ENCODE measurements at regions not wholly inside any gene's neighbourhood (a gene's known extent, or its start where the extent isn't known, plus 50 kb on each side); places are given as distances from the start of the nearest gene placed in this dataset.

- Mint-ChIP-seq H3K4me1 (ENCODE audit: low read depth) (no peaks in the 10 kb centered on the region), H3K36me3 (ENCODE audit: insufficient read depth) (no peaks in the 10 kb centered on the region), H3K27me3 (peaks cover 51% of the 10 kb centered on the region), H3K9me3 (ENCODE audit: low read depth) (peaks cover 6% of the 10 kb centered on the region), H3K4me3 (ENCODE audit: low read depth) (no peak overlapping the region), H3K27ac (no peak overlapping the region)
- no peak for TF ChIP-seq CTCF (IDR thresholded peaks at IDR 0.05; ENCODE audit: unreplicated experiment)
- no peak for DNase-seq (ENCODE audit: low spot score, unreplicated experiment)
Observed at GRCh38 chr13:112233256-112233655, 142.9 kb upstream of the SPACA7 start.

GRCh38 chr13:112233716-112234115 is 142.4 kb upstream of the SPACA7 start:
- no peak for DNase-seq (ENCODE audit: low spot score, unreplicated experiment)
- H3K4me3 Mint-ChIP-seq (ENCODE audit: low read depth) = no peak overlapping the region
- H3K9me3 Mint-ChIP-seq (ENCODE audit: low read depth) = peaks cover 6% of the 10 kb centered on the region
- no peaks in the 10 kb centered on the region for H3K4me1 Mint-ChIP-seq (ENCODE audit: low read depth)
- TF ChIP-seq CTCF (IDR thresholded peaks at IDR 0.05; ENCODE audit: unreplicated experiment) = no peak
- H3K27ac Mint-ChIP-seq = no peak overlapping the region
- peaks cover 51% of the 10 kb centered on the region for H3K27me3 Mint-ChIP-seq
- H3K36me3 Mint-ChIP-seq (ENCODE audit: insufficient read depth) = no peaks in the 10 kb centered on the region

- H3K4me3 Mint-ChIP-seq (ENCODE audit: low read depth) = no peak overlapping the region
- no peak for TF ChIP-seq CTCF (IDR thresholded peaks at IDR 0.05; ENCODE audit: unreplicated experiment)
- H3K36me3 Mint-ChIP-seq (ENCODE audit: insufficient read depth) = no peaks in the 10 kb centered on the region
- no peak for DNase-seq (ENCODE audit: low spot score, unreplicated experiment)
- H3K4me1 Mint-ChIP-seq (ENCODE audit: low read depth) = no peaks in the 10 kb centered on the region
- peaks cover 52% of the 10 kb centered on the region for H3K27me3 Mint-ChIP-seq
- H3K9me3 Mint-ChIP-seq (ENCODE audit: low read depth) = peaks cover 6% of the 10 kb centered on the region
- no peak overlapping the region for H3K27ac Mint-ChIP-seq
Observed at GRCh38 chr13:112234131-112234875, 141.9 kb upstream of the SPACA7 start.

DNA sequence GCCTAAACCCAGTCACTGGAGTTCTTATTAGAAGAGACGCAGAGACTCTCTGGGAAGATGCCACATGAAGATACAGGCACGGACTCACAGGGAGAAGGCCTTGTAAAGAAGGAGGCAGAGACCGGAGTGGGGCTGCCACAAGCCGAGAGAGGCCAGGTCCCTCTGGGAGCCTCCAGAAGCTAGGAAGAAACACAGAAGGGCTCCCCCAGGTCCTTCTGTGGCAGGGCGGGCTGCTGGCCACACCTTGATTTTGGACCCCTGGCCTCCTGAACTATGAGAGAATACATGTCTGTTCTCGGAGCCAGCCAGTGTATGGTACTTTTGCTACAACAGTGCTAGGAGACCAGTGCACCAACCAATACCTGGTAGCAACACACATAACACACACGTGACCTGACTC is 140.1 kb upstream of the SPACA7 start:
- Mint-ChIP-seq H3K27me3 (peaks cover 44% of the 10 kb centered on the region), H3K4me3 (ENCODE audit: low read depth) (no peak overlapping the region), H3K36me3 (ENCODE audit: insufficient read depth) (no peaks in the 10 kb centered on the region), H3K9me3 (ENCODE audit: low read depth) (peaks cover 8% of the 10 kb centered on the region), H3K27ac (no peak overlapping the region), H3K4me1 (ENCODE audit: low read depth) (no peaks in the 10 kb centered on the region)
- no peak for DNase-seq (ENCODE audit: low spot score, unreplicated experiment)
- TF ChIP-seq CTCF (IDR thresholded peaks at IDR 0.05; ENCODE audit: unreplicated experiment) = no peak

GRCh38 chr13:112236539-112237197 is 139.5 kb upstream of the SPACA7 start:
- no peak overlapping the region for H3K4me3 Mint-ChIP-seq (ENCODE audit: low read depth)
- H3K9me3 Mint-ChIP-seq (ENCODE audit: low read depth) = peaks cover 8% of the 10 kb centered on the region
- H3K36me3 Mint-ChIP-seq (ENCODE audit: insufficient read depth) = no peaks in the 10 kb centered on the region
- peaks cover 42% of the 10 kb centered on the region for H3K27me3 Mint-ChIP-seq
- TF ChIP-seq CTCF (IDR thresholded peaks at IDR 0.05; ENCODE audit: unreplicated experiment) = no peak
- no peak overlapping the region for H3K27ac Mint-ChIP-seq
- no peak for DNase-seq (ENCODE audit: low spot score, unreplicated experiment)
- no peaks in the 10 kb centered on the region for H3K4me1 Mint-ChIP-seq (ENCODE audit: low read depth)
